Effector memory CD4-positive, alpha-beta T cell (primary cell): ENCODE measurements at regions not wholly inside any gene's neighbourhood (a gene's known extent, or its start where the extent isn't known, plus 50 kb on each side); places are given as distances from the start of the nearest gene placed in this dataset.

Experiments used
- DNase-seq, 3 donors: peaks; one replicate each; pipeline ENCODE4 v3.0.0-alpha.2; 2020
- H3K27ac ChIP-seq: 2 replicates; pipeline ENCODE4 v1.7.0; 2013; ENCODE audit warnings: mild to moderate bottlenecking, low read length, moderate library complexity; ENCODE audit not compliant: insufficient read depth, poor library complexity, severe bottlenecking
- H3K27me3 ChIP-seq: replicated peaks from 2 replicates; pipeline ENCODE4 v1.7.0; 2013; ENCODE audit warnings: mild to moderate bottlenecking, low read length; ENCODE audit not compliant: insufficient read depth, control insufficient read depth, poor library complexity, severe bottlenecking
- H3K36me3 ChIP-seq: 2 replicates; pipeline ENCODE4 v1.7.0; 2013; ENCODE audit warnings: mild to moderate bottlenecking, low read length, moderate library complexity; ENCODE audit not compliant: control insufficient read depth, insufficient read depth
- H3K4me1 ChIP-seq: 2 replicates; pipeline ENCODE4 v1.7.0; 2013; ENCODE audit warnings: low read length, mild to moderate bottlenecking; ENCODE audit not compliant: control insufficient read depth, insufficient read depth, poor library complexity, severe bottlenecking
- H3K4me3 ChIP-seq: 2 replicates; pipeline ENCODE4 v1.7.0; 2013; ENCODE audit warnings: low read length, low read depth, mild to moderate bottlenecking; ENCODE audit not compliant: insufficient read depth, poor library complexity, severe bottlenecking
- H3K9me3 ChIP-seq: 2 replicates; pipeline ENCODE4 v1.7.0; 2013; ENCODE audit warnings: mild to moderate bottlenecking, low read length, moderate library complexity; ENCODE audit not compliant: control insufficient read depth

- H3K27ac ChIP-seq, result no peak overlapping the region
- H3K9me3 ChIP-seq, result no peaks in the 10 kb centered on the region
- no peaks in the 10 kb centered on the region for H3K36me3 ChIP-seq
- H3K4me3 ChIP-seq, result no peak overlapping the region
- DNase-seq, result no peak
- no peaks in the 10 kb centered on the region for H3K4me1 ChIP-seq
- H3K27me3 ChIP-seq, result no peaks in the 10 kb centered on the region
Measured at GRCh38 chr6:68575765-68576439, 59.2 kb upstream of the ADGRB3 start.

GRCh38 chr6:68572975-68573374, 62.1 kb upstream of the ADGRB3 start:
- no peaks in the 10 kb centered on the region for H3K27me3 ChIP-seq
- H3K9me3 ChIP-seq, result no peaks in the 10 kb centered on the region
- H3K4me3 ChIP-seq, result no peak overlapping the region
- no peak overlapping the region for H3K27ac ChIP-seq
- no peak for DNase-seq
- no peaks in the 10 kb centered on the region for H3K36me3 ChIP-seq
- H3K4me1 ChIP-seq, result no peaks in the 10 kb centered on the region

DNA sequence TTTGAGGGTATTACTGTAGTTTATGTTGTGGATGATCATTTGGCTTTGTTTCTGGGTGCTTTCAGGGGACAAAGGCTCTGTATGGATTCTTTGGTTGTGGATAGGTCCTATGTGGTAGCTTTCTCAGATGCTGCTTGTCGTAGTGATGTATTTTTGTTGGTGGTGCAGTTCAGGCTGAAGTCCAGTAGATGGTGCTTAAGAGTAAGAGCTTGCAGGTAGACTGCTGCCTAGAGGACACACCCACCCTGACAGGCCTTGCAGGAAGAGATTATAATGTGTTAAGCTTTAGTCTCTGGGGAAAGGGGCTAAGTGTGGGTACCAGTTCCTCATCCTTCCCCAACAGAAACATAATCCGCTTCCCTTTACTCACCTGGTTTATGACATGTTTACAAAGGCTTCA, 62.6 kb upstream of the ADGRB3 start:
- H3K4me1 ChIP-seq, result no peaks in the 10 kb centered on the region
- H3K9me3 ChIP-seq, result no peaks in the 10 kb centered on the region
- no peak overlapping the region for H3K27ac ChIP-seq
- DNase-seq, result no peak
- no peak overlapping the region for H3K4me3 ChIP-seq
- H3K27me3 ChIP-seq, result no peaks in the 10 kb centered on the region
- H3K36me3 ChIP-seq, result no peaks in the 10 kb centered on the region

DNA sequence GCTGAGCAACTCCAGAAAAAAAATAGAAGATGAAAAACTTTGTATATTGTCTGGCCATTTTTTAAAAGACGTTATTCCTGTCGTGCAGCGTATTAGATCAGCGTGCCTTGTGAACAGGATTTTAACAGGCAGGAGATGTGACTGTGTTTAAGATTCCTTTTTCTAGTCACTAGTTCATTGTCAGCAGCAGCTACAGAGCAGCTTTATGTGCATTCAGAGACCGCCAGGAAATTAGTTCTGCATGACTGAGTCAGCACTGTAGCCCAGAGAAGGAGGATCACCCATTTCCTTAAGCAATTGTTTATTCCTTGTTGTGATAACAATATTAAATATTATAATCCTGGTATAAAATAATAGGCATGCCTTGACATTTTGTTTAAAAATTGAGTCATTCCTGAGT, 75.4 kb upstream of the ADGRB3 start:
- H3K4me1 ChIP-seq, result no peaks in the 10 kb centered on the region
- H3K27me3 ChIP-seq, result no peaks in the 10 kb centered on the region
- no peaks in the 10 kb centered on the region for H3K36me3 ChIP-seq
- H3K9me3 ChIP-seq, result no peaks in the 10 kb centered on the region
- DNase-seq, result no peak
- no peak overlapping the region for H3K4me3 ChIP-seq
- H3K27ac ChIP-seq, result no peak overlapping the region

DNA sequence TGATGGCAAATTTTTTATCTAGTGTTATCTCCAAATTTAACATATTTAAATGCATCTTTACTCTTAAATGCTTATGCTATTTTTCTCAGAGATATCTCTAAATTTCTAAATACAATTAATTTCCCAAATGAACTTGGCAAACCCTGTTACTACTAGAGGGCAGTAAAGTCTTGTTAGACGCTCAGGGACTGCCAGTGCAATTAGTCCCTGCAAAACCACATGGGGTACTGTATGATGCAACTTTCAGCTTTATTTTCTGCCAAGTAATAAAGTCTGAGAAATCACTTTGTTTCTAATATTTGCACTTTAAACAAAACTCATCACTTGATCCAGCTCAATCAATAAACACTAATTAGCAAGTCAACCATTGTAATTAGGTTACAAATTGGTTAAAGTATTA, 76.0 kb upstream of the ADGRB3 start:
- no peak for DNase-seq
- Histone ChIP-seq H3K27ac (no peak overlapping the region), H3K4me1 (no peaks in the 10 kb centered on the region), H3K27me3 (no peaks in the 10 kb centered on the region), H3K9me3 (no peaks in the 10 kb centered on the region), H3K4me3 (no peak overlapping the region), H3K36me3 (no peaks in the 10 kb centered on the region)

- H3K4me3 ChIP-seq, result no peak overlapping the region
- H3K9me3 ChIP-seq, result no peaks in the 10 kb centered on the region
- H3K27me3 ChIP-seq, result no peaks in the 10 kb centered on the region
- no peak for DNase-seq
- no peaks in the 10 kb centered on the region for H3K36me3 ChIP-seq
- no peaks in the 10 kb centered on the region for H3K4me1 ChIP-seq
- H3K27ac ChIP-seq, result no peak overlapping the region
Measured at GRCh38 chr6:68546620-68547019, 88.5 kb upstream of the ADGRB3 start.

DNA sequence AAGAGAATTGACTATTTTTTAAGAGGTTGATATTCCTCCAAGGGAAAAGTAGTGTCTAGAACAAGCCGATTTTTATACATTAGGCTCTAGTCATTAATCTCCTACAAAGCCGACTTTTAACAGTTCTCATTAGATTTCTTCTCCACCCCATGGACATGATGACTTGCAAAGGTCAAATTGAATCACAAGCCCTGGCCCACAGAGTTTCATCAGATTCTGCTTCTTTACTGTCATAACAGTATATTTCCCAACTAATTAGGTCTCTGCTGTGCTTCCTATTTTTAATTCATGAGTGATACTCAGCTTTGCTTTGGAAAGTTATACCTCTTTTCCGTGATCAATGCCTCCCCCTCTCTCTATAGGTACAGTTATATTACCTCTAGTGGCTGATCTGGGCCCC, 90.6 kb upstream of the ADGRB3 start:
- H3K36me3 ChIP-seq, result no peaks in the 10 kb centered on the region
- H3K27ac ChIP-seq, result no peak overlapping the region
- H3K4me3 ChIP-seq, result no peak overlapping the region
- H3K9me3 ChIP-seq, result no peaks in the 10 kb centered on the region
- H3K4me1 ChIP-seq, result no peaks in the 10 kb centered on the region
- DNase-seq, result no peak
- H3K27me3 ChIP-seq, result no peaks in the 10 kb centered on the region

DNA sequence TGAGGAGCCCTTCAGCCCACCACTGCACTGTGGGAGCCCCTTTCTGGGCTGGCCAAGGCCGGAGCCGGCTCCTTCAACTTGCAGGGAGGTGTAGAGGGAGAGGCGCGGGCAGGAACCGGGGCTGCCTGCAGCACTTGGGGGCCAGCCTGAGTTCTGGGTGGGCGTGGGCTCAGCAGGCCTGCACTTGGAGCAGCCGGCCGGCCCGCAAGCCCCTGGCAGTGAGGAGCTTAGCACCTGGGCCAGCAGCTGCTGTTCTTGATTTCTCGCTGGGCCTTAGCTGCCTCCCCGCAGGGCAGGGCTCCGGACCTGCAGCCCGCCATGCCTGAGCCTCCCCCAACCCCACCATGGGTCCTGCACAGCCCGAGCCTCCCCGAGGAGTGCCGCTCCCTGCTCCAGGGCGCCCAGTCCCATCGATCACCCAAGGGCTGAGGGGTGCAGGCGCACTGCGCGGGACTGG, 101.7 kb upstream of the ADGRB3 start:
- Histone ChIP-seq H3K27me3 (no peaks in the 10 kb centered on the region), H3K4me3 (no peak overlapping the region), H3K27ac (no peak overlapping the region), H3K4me1 (no peaks in the 10 kb centered on the region), H3K9me3 (no peaks in the 10 kb centered on the region), H3K36me3 (no peaks in the 10 kb centered on the region)
- DNase-seq, result no peak

DNA sequence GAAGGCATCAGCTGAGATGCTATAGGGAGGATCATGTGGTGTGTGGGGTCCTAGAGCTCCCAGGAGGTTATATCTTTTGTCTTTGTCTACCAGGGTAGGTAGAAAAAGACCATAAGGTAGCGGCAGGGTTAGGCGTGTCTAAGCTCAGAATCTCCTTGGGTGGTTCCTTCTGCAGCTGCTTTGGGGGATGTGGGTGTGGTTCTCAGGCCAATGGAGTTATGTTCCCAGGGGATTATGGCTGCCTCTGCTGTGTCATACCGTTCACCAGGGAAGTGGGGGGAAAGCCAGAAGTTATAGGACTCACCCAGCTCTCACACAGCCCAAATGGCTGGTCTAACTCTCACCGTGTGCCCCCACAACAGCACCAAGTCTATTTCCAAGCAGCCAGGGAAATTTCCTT, 107.4 kb upstream of the ADGRB3 start:
- Histone ChIP-seq H3K4me1 (no peaks in the 10 kb centered on the region), H3K36me3 (no peaks in the 10 kb centered on the region), H3K4me3 (no peak overlapping the region), H3K9me3 (no peaks in the 10 kb centered on the region), H3K27ac (no peak overlapping the region), H3K27me3 (no peaks in the 10 kb centered on the region)
- DNase-seq, result no peak

GRCh38 chr6:68506911-68507310, 128.2 kb upstream of the ADGRB3 start:
- H3K4me1 ChIP-seq, result no peaks in the 10 kb centered on the region
- no peak overlapping the region for H3K4me3 ChIP-seq
- no peaks in the 10 kb centered on the region for H3K9me3 ChIP-seq
- H3K36me3 ChIP-seq, result no peaks in the 10 kb centered on the region
- DNase-seq, result no peak
- H3K27ac ChIP-seq, result no peak overlapping the region
- no peaks in the 10 kb centered on the region for H3K27me3 ChIP-seq
